Choroid plexus epithelial cell (primary cell): ENCODE measurements at regions not wholly inside any gene's neighbourhood (a gene's known extent, or its start where the extent isn't known, plus 50 kb on each side); places are given as distances from the start of the nearest gene placed in this dataset.

Source experiments
- DNase-seq: peaks from one replicate; pipeline ENCODE4 v3.0.0-alpha.2; 2010; ENCODE audit warnings: low read depth
- H3K4me3 ChIP-seq: 2 replicates; pipeline ENCODE4 v1.5.1; 2011; ENCODE audit warnings: low read depth, mild to moderate bottlenecking, control low read depth, low read length, moderate library complexity
- TF ChIP-seq, protein P1 (sequence below): conservative IDR thresholded peaks from 2 replicates; pipeline ENCODE4 v1.5.1; 2011; ENCODE audit warnings: low read depth, mild to moderate bottlenecking, control low read depth, inconsistent platforms, low read length, moderate library complexity

DNA sequence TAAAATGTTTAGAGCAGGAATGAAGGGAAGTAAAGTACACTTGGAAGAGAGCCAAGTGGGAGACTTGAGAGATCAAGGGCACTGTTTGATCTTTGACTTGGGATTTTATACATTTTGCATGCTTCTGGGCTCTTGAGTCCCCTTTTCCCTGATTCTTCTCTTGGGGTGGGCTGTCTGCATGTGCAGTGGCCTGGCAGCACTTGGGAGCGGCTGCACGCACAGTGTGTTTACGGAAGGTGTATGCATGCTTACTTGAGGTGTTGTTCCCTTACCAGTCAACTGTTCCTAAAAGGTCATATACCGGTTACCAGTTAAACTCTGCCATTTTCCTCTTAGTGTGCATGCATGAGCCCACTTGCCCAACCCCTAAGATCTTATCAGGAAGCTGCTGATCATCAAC is 377.7 kb downstream of the CYLC2 start:
- TF ChIP-seq, protein P1, sequence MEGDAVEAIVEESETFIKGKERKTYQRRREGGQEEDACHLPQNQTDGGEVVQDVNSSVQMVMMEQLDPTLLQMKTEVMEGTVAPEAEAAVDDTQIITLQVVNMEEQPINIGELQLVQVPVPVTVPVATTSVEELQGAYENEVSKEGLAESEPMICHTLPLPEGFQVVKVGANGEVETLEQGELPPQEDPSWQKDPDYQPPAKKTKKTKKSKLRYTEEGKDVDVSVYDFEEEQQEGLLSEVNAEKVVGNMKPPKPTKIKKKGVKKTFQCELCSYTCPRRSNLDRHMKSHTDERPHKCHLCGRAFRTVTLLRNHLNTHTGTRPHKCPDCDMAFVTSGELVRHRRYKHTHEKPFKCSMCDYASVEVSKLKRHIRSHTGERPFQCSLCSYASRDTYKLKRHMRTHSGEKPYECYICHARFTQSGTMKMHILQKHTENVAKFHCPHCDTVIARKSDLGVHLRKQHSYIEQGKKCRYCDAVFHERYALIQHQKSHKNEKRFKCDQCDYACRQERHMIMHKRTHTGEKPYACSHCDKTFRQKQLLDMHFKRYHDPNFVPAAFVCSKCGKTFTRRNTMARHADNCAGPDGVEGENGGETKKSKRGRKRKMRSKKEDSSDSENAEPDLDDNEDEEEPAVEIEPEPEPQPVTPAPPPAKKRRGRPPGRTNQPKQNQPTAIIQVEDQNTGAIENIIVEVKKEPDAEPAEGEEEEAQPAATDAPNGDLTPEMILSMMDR, result no peak
- no peak for DNase-seq
- H3K4me3 ChIP-seq, result no peak overlapping the region

DNA sequence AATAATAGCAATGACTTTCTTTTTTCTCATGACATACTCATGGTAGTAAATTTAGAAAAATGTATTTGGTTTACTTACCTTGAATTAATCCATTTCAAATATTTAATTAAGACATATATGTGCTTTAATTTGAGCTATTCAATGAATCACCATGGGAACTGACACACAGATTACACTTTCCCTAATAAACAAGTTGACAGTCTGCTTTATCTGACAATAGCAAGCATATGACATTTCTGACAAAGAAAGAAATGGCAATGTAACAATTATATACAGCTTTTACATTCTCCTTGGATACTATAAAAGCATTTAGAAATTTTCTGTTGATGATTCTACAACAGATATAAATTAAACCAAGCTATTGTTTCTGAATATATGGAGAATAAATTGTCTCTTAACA is 382.5 kb downstream of the CYLC2 start:
- TF ChIP-seq, protein P1, result no peak
- no peak overlapping the region for H3K4me3 ChIP-seq
- no peak for DNase-seq

DNA sequence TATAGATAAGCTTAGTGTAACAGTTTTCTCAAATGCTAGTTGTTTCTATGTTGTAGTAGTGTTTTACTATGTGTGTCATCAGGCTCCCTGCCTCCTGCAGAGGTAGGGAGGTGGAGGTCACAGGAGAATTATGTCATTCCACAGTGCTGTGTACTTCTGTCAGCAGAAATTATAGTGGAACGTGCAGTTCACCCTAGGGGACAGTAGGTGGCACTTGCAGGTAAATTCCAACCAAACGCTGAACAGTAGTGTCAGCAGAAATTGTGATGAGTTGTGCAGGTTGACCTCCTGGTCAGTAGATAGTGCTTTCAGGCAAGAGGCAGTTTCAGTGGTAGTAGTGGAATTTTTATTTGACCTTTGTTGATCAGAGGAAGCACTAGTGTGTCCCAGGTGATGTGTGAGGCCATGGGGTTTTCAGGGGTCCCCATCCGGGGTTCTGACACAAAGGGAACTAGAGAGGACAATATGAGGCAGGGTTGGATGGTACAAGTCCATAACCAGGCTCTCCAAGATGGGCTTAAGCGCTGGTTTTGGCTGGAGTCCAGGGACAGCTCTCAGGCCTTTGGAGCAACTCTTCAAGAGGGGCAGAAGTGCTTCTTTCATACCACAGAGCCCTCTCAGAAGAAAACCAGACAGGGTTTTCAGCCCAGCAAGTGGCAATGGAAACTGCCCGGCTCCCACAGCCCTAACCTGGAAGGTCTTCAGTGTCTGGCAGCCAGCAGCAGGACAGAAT is 402.9 kb downstream of the CYLC2 start:
- TF ChIP-seq, protein P1, result peak; percentile 62
- no peak overlapping the region for H3K4me3 ChIP-seq
- DNase-seq, result peak; percentile 66

DNA sequence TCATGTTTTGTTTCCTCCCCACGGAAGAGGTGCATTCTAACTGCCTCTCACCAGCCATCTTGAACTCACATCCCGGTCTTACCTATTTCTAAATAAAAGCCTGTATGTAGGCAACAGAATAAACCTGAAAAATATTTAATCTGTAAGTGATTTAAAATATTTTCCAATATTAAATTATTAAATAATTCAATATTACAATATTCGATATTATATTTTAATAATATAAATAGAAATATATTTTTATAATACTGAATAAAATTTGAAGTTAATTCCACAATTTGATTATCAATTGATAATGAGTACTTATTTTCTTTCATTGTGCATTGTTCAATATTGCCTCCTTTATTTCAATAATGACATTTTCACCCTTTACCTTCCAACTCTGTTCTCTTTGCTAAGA is 404.4 kb downstream of the CYLC2 start:
- no peak overlapping the region for H3K4me3 ChIP-seq
- DNase-seq, result no peak
- TF ChIP-seq, protein P1, result no peak

DNA sequence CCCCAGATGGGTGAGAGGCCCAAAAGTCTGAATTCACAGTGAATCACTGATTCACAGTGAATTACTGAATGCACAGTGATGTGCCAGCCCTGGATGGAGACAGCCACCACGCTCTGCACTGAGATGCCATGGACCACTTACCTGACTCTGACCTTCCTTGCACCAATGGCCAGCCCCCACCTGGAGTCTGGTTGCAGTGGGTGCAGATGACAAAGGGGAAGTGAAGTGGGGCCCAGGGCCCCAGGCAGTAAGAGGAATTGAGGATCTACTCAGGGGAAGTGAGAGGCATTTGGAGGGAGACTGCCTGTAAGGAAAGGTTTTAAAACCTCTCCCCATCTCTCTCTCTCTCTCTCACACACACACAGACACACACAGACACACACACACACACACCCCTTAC is 412.1 kb downstream of the CYLC2 start:
- DNase-seq, result no peak
- H3K4me3 ChIP-seq, result no peak overlapping the region
- TF ChIP-seq, protein P1, result no peak

DNA sequence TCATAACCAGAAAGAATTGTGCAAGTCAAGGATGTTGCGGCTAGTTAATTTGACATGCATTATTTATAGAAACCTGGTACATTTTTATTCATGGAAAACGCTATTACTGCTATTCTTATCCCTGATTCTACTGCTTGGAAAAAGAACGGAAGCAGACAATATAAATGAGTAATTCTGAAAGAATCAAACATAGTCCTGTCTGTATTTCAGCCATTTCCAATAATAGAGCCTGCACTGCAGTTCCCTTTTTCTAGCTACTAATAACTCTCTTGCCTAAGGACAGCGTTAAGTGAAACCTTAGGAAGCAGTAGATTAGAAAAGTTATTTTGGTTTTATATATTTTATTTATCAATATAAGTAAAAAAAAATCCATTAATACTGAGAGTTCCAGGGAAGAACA is 414.9 kb downstream of the CYLC2 start:
- DNase-seq, result no peak
- TF ChIP-seq, protein P1, result no peak
- H3K4me3 ChIP-seq, result no peak overlapping the region

DNA sequence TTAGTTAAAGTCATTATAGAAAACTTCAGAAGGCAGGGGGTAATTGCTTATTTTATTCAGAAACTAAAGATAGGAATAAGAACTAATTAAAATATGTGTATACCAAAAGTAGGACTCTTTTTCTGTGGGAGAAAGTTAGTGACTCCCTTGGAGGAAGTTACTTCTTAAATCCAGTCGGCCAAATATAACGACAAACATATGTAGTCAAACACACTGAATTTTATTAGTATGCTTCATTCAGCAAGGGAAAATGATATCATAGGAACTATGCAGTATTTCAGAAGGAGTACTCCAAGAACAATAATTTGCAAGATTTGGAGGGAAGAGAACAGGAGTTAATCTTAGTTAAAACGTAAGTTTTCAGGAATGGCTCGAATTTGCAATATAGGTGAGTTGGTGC is 432.6 kb downstream of the CYLC2 start:
- no peak overlapping the region for H3K4me3 ChIP-seq
- DNase-seq, result no peak
- TF ChIP-seq, protein P1, result no peak
